ENCODE measurements at regions not wholly inside any gene's neighbourhood (a gene's known extent, or its start where the extent isn't known, plus 50 kb on each side); places are given as distances from the start of the nearest gene placed in this dataset.

DNA sequence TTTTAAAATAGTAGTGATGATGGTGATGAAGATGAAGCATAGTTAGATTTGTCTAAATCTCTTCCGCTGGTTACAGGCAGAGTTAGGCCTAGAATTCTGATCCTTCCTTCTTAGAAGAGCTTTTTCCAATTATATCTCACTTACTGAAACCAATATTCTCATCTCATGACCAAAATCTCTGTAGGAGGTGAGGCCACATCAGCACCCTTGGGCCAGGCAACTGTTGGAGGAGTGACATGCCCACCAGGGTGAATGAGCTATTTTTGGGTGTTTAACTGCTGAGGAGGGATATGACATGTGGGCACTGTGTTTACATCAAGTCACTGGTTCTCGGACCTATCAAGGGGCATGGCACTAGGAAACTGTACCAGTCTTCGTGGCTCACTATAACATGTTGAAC is 102.2 kb upstream of the SLC24A3 start:
- TF ChIP-seq, protein P1, sequence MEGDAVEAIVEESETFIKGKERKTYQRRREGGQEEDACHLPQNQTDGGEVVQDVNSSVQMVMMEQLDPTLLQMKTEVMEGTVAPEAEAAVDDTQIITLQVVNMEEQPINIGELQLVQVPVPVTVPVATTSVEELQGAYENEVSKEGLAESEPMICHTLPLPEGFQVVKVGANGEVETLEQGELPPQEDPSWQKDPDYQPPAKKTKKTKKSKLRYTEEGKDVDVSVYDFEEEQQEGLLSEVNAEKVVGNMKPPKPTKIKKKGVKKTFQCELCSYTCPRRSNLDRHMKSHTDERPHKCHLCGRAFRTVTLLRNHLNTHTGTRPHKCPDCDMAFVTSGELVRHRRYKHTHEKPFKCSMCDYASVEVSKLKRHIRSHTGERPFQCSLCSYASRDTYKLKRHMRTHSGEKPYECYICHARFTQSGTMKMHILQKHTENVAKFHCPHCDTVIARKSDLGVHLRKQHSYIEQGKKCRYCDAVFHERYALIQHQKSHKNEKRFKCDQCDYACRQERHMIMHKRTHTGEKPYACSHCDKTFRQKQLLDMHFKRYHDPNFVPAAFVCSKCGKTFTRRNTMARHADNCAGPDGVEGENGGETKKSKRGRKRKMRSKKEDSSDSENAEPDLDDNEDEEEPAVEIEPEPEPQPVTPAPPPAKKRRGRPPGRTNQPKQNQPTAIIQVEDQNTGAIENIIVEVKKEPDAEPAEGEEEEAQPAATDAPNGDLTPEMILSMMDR (IDR thresholded peaks at IDR 0.05; ENCODE audit: control extremely low read depth in 1 of 3, insufficient read depth in 1 of 3, low read depth in 1 of 3, low read length in 3 of 3): no peak
- TF ChIP-seq CEBPB (IDR thresholded peaks at IDR 0.05; ENCODE audit: low read depth, low read length): no peak

Data from H1 (cell line).